Breast epithelium (tissue), 4 donors: ENCODE measurements at regions not wholly inside any gene's neighbourhood (a gene's known extent, or its start where the extent isn't known, plus 50 kb on each side); places are given as distances from the start of the nearest gene placed in this dataset.
A peak's percentile ranks its signal among the peaks of the same experiment; 100 is the strongest.

Experiments used
- DNase-seq, 2 donors: peaks; one replicate each; pipeline ENCODE4 v3.0.0-alpha.2; 2019; ENCODE audit warnings: low spot score in 2 of 2
- H3K27ac ChIP-seq, 2 donors: fragments of 200-600 bp; sonication (generic) in 1 of 2; one replicate each; pipeline ENCODE4 v1.5.1; 2016 to 2019; ENCODE audit warnings: mild to moderate bottlenecking in 1 of 2
- H3K27me3 ChIP-seq, 2 donors: fragments of 200-600 bp; sonication (generic) in 1 of 2; one replicate each; pipeline versions ENCODE4 v1.5.1 to v1.6.0; 2017 to 2019; ENCODE audit warnings: control low read depth in 1 of 2, mild to moderate bottlenecking in 1 of 2
- H3K36me3 ChIP-seq: fragments of 200-600 bp; one replicate; pipeline ENCODE4 v1.5.1; 2019
- H3K4me1 ChIP-seq, 2 donors: fragments of 200-600 bp; sonication (generic); one replicate each; pipeline ENCODE4 v1.5.1; 2016 to 2019; ENCODE audit warnings: control low read depth in 1 of 2
- H3K4me3 ChIP-seq, 3 donors: fragments of 200-600 bp; sonication (generic); 1 replicate in 2 of 3; 2 replicates in 1 of 3; pipeline ENCODE4 v1.5.1; 2016 to 2019; ENCODE audit warnings: mild to moderate bottlenecking in 3 of 3, moderate library complexity in 2 of 3
- H3K9me3 ChIP-seq, 2 donors: fragments of 200-600 bp; sonication (generic) in 1 of 2; one replicate each; pipeline ENCODE4 v1.5.1; 2016 to 2019; ENCODE audit warnings: control low read depth in 1 of 2
- CTCF ChIP-seq, 3 donors: fragments of 450-650 bp; IDR thresholded peaks; one replicate each; pipeline ENCODE4 v1.5.1; 2016 to 2017; ENCODE audit warnings: antibody characterized with exemption in 3 of 3, mild to moderate bottlenecking in 3 of 3, moderate library complexity in 3 of 3
- POLR2A ChIP-seq: fragments of 450-650 bp; IDR thresholded peaks from one replicate; pipeline ENCODE4 v1.6.1; 2016; ENCODE audit warnings: antibody characterized with exemption, mild to moderate bottlenecking, moderate library complexity
- POLR2AphosphoS5 ChIP-seq, 3 donors: sonication (generic); formaldehyde crosslinking; IDR thresholded peaks; one replicate each; pipeline ENCODE4 v1.6.1; 2017; ENCODE audit warnings: antibody characterized with exemption in 3 of 3
- intact Hi-C: fragments of 100-400 bp; cut with DNase I; formaldehyde crosslinking; loops from one replicate; pipeline ENCODE4 v1.15.1; 2023; ENCODE audit warnings: low total_unique reads

- no peaks in the 10 kb centered on the region for H3K4me1 ChIP-seq
- H3K27ac ChIP-seq, result no peak overlapping the region
- H3K9me3 ChIP-seq, result no peaks in the 10 kb centered on the region
- TF ChIP-seq POLR2A (no peak), CTCF (IDR thresholded peaks at IDR 0.05) (no peak), POLR2AphosphoS5 (IDR thresholded peaks at IDR 0.05) (no peak)
- DNase-seq, result no peak
- no peak overlapping the region for H3K4me3 ChIP-seq
- no peaks in the 10 kb centered on the region for H3K36me3 ChIP-seq
- intact Hi-C loops, result no loop called here
- H3K27me3 ChIP-seq, result no peaks in the 10 kb centered on the region
Measured at GRCh38 chr2:31469648-31470047, 55.1 kb upstream of the XDH start.

- Histone ChIP-seq H3K4me3 (no peak overlapping the region), H3K36me3 (no peaks in the 10 kb centered on the region), H3K27ac (no peak overlapping the region), H3K9me3 (no peaks in the 10 kb centered on the region), H3K4me1 (no peaks in the 10 kb centered on the region), H3K27me3 (no peaks in the 10 kb centered on the region)
- intact Hi-C loops, result no loop called here
- no peak for TF ChIP-seq POLR2A
- no peak for TF ChIP-seq CTCF (IDR thresholded peaks at IDR 0.05)
- TF ChIP-seq POLR2AphosphoS5 (IDR thresholded peaks at IDR 0.05), result no peak
- DNase-seq, result peak in 1 of 2 donors; percentile 18
Measured at GRCh38 chr2:31467426-31467825, 52.9 kb upstream of the XDH start.
